GM10248 (cell line): ENCODE measurements at regions not wholly inside any gene's neighbourhood (a gene's known extent, or its start where the extent isn't known, plus 50 kb on each side); places are given as distances from the start of the nearest gene placed in this dataset.

Experiments used
- CTCF ChIA-PET: fragments of 300-600 bp; sonication (Branson Sonifier 250); formaldehyde crosslinking; extraction: SDS; loops from one replicate; lab custom pipeline; 2021; ENCODE audit warnings: antibody characterized with exemption; lab: Yijun Ruan, JAX
- POLR2A ChIA-PET: fragments of 350-650 bp; sonication (Branson Sonifier 250); formaldehyde crosslinking; extraction: SDS; loops from one replicate; lab custom pipeline; 2020; ENCODE audit warnings: antibody characterized with exemption; lab: Yijun Ruan, JAX
- DNase-seq: peaks from one replicate; pipeline ENCODE4 v3.0.0; 2012; ENCODE audit errors: extremely low spot score
- CTCF ChIP-seq: IDR thresholded peaks from 2 replicates; pipeline ENCODE4 v1.5.1; 2012; ENCODE audit warnings: mild to moderate bottlenecking, low read depth; ENCODE audit errors: extremely low read depth, missing control alignments, control extremely low read depth

GRCh38 chr6:9332241-9332780 lies 897.0 kb upstream of the SLC35B3 start:
- no peak for TF ChIP-seq CTCF
- POLR2A ChIA-PET = no interaction called here
- no peak for DNase-seq
- CTCF ChIA-PET = interaction anchor here (1.5 kb wide), 1 partner anchor 36 kb away, joined by 4 read pairs; no protein-coding TSS in a partner anchor

GRCh38 chr6:9316831-9317230 lies 881.5 kb upstream of the SLC35B3 start:
- no peak for TF ChIP-seq CTCF
- DNase-seq = no peak
- POLR2A ChIA-PET = no interaction called here
- CTCF ChIA-PET = interaction anchor here (0.9 kb wide), 1 partner anchor 10 kb away, joined by 3 read pairs; no protein-coding TSS in a partner anchor

GRCh38 chr6:9315966-9316650 lies 880.8 kb upstream of the SLC35B3 start:
- DNase-seq = no peak
- ChIA-PET CTCF (interaction anchor here (0.9 kb wide), 1 partner anchor 9 kb away, joined by 3 read pairs; no protein-coding TSS in a partner anchor), POLR2A (no interaction called here)
- TF ChIP-seq CTCF = no peak

- ChIA-PET POLR2A (no interaction called here), CTCF (no interaction called here)
- DNase-seq = no peak
- no peak for TF ChIP-seq CTCF
These were observed 872.9 kb upstream of the SLC35B3 start for GRCh38 chr6:9308284-9308683.

GRCh38 chr6:9307786-9308185 lies 872.4 kb upstream of the SLC35B3 start:
- CTCF ChIA-PET = interaction anchor here (0.7 kb wide), 1 partner anchor 9 kb away, joined by 3 read pairs; no protein-coding TSS in a partner anchor

GRCh38 chr6:9307187-9307586 lies 871.8 kb upstream of the SLC35B3 start:
- no peak for DNase-seq
- ChIA-PET POLR2A (no interaction called here), CTCF (interaction anchor here (0.7 to 1.6 kb wide), 2 partner anchors 9 to 12 kb away, joined by 3 read pairs; no protein-coding TSS in a partner anchor)
- TF ChIP-seq CTCF = no peak

More at GRCh38 chr6:9307786-9308185, 872.4 kb upstream of the SLC35B3 start:
- POLR2A ChIA-PET = no interaction called here
- TF ChIP-seq CTCF = no peak
- DNase-seq = no peak
